Fibroblast of skin of right quadriceps (primary cell): ENCODE measurements at regions not wholly inside any gene's neighbourhood (a gene's known extent, or its start where the extent isn't known, plus 50 kb on each side); places are given as distances from the start of the nearest gene placed in this dataset.

Experiments
- DNase-seq: peaks from one replicate; pipeline ENCODE4 v3.0.0-alpha.2; 2013

DNA sequence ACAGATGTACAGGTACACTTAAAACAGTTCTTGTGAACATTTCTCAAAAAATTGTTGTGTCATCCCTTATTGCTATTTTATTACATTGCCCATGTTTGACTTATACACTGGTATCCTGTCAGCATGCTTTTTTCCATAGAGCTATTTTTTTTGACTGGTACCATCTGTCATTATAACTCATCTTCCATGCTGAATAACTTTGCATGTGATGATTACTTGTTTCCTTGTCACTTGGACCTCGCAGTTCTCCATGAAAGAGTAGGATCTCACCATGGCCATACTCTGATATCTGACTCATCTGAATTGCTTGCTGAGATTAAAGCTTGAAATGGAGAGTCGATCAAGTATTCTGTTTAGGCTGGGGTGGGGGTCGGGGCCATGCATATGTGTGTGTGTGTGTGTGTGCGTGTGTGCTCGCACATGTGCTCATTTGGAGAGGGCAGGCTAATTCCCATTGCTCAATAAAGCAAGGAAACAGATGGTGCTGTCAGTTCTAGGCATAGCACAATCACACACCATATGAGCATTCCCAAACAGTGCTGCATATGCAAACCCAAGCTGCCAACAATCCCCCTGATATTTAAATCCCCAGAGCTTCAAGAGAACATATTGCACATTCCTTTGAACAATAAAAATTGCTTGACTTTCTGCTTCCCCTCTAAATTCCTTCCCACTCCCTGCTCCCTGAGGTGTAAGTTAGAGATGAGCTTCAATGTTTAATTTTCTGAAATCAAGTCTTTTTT lies 62.9 kb downstream of the NHLRC3 start:
- DNase-seq, result no peak

DNA sequence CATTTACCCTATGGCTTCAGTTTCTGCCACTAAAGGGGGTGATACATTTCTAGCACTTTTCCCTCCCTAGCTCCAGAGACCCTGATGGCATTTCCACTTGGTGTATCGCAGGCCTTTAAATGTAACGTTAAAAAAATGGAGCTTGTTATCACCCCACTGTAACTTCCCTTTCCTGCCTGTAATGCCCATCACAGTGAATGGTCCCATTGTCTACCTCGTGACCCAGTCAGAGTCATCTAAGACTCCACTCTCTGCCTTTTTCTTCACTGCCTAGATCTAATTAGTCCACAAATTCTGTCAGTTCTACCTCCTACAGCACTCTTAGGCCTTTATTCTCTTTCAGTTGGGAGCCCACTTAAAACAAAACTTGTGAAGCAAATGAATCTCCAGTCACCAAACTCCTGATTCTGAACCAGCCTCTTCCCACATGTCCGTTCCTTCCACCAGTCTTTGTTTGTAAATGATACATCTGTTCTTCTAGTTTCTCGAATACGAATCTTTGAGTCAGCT lies 64.8 kb downstream of the NHLRC3 start:
- DNase-seq, result no peak

DNA sequence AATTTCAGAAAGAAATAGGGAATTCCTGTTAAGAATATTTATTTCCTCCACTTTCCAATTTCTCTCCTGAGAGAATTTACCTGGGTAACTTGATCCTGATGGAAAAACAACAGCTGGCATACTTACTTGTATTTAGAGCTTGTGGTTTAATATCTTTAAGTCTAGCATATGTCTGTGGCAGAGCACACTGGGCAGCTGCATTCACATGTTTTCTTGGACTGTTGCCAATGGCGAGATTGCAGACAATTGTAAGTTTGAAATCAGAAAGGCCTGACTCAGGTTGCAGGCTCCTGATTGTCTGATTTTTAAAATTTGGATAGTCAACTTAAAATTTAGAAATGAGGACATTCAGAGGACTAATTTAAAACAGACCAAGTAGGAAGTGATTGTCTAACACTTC lies 66.9 kb downstream of the NHLRC3 start:
- DNase-seq, result no peak

DNA sequence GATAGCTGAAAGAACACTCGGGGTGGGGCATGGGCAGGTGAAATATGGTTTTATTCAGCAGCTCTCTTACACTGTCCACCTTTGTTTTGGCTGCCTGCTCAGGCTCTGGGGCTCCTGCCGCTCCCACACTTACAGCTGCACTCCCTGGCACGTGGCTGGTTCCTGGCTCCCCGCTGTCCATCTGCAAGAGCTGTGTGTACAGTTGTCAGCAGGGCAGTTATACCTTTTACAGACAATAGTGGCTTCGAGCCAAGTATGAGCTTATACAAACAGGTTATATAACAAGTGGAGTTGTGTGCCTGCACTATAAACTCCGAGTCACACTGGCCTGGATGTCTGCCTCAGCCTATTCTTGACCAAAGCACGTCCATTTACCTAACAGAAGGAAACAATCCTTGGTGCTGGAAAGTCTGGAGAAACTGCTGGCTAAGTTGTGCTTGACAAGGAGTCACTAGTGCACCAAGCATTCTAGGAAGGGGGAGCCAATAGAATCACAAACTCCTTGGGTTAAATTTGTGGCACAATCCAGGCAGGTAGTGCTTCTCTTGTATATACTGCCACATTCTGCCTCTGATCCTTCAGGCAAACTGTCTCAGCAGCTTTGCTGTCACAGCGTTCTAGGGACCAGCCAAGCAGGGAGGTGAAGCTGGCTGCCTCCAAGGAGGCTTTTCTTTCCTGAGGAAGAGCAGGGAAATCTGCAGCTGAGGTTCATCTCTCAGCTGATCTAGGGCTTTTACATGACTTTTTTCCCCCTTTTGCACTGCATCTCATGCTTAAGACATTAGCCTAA lies 68.2 kb downstream of the NHLRC3 start:
- no peak for DNase-seq

DNA sequence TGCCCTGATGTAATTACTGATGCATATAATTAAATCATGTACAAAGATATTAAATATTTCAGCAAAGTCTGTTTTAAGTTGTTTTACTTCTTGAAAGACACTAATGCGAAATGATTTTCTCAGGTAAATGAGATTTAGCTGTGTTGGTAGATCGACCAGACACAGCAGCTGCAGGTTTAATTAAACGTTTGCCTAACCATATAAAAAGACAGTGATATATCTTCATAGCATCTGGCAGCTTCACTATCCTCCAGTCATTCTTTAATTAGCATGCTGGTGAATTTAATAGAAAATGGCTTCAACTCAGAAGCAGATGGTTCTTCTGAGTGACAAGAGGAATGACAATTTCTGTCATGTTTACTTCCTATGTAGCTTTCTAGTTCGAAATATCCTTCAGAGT lies 69.3 kb downstream of the NHLRC3 start:
- DNase-seq, result no peak

DNA sequence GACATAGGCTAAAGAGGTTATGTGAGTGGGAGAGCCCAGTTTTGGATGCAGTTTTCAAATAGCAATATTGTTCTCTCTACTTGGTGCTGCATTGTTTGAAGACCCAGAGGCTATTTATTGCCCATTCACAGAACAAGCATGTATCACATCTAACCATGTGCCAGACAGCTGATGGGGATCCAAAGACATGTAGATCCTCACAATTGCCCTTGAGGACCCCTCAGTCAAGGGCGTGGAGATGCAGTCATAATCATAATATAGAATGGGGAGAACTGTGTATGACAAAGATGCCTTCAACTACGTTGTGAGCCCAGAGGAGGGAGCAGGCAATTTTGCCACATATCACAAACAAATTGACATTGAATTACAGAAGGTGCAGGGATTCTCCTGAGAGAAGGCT lies 70.5 kb downstream of the NHLRC3 start:
- DNase-seq, result no peak

DNA sequence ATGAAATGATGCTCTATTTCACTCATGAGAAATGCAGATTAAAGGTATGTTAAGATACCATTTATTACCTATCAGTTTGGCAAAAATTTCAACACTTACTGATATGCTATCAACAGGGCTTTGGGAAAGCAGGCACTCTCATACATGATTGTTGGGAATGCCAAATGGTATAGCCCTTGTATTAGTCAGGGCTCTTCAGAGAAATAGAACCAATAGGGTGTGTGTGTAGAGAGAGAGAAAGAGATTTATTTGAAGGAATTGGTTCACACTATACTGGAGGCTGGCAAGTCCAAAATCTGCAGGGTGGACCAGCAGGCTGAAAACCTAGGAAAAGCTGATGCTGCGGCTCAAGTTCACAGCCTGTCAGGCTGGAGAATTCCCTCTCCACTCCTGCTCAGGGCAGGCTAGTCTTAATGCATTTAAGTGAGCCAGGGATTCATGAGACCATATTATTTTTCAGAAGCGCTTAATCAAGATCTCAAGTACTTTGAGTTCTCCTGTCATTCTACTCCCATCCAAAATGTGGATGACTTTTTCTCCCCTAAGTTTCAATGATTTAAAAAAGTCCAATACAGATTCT lies 72.4 kb downstream of the NHLRC3 start:
- DNase-seq, result no peak

DNA sequence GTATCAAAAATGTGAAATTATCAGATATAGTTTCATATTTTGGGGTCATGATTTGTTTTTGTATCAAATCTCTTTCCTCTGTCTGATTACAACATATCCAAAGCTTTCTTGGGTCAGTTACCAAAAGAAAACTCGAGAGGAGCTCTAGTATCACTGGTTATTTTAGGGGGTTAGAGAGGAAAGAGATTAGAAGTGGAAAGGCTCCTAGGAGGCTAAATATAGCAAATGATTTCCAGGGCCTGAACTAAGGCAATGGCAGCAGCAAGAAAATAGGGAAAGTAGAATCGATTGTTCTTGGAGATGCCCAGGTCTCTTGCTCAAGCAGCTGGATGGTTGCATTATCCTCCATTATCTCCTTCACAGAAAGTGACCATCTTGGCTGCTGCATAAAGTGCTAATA lies 72.9 kb downstream of the NHLRC3 start:
- DNase-seq, result no peak

DNA sequence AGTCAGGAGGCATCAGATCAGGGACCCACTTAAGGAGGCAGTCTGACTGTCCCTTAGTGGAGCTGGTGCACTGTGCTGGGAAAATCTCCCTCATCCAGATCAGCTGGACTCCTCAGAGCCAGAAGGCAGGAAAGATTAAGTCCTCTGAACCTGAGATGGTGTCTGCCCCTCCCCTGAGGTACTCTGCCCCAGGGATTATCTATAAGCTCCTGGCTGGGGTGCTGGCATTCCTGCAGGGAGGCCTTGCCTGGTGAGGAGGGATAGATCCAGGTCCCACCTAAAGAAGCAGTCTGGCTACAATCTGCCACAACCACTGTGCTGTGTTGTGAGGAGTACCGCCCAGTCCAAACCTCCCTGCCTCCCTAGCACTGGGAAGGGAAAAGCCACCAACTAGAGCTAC lies 81.2 kb downstream of the NHLRC3 start:
- no peak for DNase-seq

DNA sequence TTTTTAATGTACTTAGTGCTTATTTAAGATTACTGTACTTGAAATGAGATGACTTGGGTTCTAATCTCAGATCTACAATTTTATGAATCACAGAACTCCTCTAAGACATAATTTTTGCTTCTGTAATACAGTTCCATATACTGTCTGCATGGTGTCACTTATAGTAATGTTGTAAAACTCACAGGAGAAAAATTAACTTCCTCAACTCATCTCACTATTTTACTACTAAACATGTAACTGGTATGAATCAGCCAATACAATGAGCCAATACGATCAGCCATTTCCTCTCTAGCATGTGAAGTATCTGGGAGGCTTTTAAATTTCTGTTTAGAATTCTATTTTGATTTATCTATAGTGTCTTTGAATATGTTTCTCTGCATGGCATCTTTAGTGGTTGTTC lies 85.3 kb downstream of the NHLRC3 start:
- DNase-seq, result no peak

DNA sequence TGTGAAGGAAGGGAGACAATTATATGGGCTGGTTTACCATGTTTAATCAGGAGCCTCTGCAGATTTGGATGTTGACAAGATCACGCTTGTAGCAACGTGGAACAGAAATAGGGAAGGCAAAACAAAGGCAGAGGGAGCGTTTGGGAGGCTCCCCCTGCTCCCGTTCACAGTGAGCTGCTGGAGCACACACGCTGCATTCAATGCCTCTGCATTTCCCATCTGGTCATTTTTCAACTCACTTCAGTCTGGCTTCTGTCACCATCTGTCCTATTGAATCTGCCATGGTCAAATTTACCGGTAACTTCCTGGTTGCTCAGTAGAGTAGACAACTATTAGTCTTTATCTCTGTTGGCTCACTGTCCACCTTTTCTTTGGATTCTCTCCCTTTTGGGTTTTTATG lies 91.0 kb downstream of the NHLRC3 start:
- no peak for DNase-seq

DNA sequence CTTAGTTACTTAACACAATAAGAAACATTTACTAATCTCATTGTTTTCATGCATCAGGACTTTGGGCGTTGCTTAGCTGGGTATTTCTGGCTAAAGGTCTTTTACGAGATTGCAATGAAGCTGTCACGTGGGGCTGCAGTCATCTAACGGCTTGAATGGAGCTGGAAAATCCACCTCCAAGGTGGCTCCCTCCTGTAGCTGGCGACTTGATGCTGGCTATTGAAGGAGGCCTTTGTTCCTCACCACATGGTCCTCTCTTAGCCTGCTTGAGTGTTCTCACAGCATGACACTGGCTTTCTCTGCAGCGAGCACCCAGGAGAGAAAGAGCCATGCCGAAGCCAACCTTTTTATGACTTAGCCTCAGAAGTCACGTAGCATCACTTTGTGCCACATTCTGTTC lies 92.0 kb downstream of the NHLRC3 start:
- no peak for DNase-seq

DNA sequence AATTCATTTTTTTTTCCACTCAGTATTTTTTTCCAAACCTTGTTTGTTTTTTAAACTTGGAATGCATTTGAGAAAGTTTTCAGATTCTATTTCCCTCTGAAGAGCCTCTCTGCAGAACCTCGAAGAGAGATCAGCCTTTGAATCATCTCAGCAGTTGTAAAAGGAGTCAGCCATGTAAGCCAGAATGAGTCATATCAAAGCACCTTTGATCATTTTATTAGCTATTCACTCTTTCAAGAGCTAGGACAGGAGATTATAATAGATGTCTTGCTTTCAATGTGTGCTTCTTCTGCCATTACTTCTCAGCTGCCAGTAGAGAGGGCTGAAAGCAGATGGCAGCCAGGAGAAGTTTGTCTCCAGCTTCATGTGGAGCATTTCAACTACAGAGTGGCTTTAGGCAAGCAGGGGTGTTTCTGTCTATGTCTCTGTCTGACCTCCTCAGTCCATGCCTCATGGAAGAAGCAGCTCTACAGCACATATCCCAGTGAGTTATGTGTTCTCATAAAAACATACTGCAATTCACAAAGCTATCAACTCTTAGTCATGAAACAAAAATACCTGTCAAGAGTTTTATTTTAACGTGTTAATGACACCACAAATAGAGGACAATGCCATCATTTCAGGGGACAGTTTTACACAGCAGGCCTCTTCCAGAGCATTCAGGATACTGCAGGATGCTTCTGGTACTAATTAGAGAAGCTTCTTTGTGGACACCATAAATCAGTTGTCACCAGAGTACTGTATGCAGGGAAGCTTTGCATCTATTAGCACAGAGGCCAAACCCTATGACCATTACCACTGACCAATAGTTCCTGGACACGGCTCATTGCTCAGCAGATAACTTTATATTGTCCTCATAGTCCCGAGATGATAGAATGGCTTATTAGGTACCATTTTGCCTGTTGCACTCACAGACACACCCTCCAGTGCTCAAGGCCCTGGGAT lies 94.3 kb downstream of the NHLRC3 start:
- no peak for DNase-seq

DNA sequence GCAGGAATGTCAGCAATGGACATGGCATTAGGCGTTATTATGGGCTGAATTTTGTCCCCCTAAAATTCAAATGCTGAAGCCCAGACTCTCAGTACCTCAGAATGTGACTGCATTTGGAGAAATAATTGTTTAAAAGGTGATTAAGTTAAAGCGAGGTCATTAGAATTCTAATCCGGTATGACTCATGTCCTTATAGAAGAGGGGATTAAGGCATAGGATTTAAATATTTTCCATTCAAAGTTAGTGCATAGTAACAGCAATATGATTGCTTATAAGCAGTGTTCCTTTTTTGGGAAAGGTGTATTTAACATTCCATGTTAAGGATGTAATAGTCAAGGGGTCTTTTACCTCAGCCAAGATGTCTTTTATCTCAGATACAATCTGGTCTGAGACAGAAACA lies 95.5 kb downstream of the NHLRC3 start:
- DNase-seq, result no peak

DNA sequence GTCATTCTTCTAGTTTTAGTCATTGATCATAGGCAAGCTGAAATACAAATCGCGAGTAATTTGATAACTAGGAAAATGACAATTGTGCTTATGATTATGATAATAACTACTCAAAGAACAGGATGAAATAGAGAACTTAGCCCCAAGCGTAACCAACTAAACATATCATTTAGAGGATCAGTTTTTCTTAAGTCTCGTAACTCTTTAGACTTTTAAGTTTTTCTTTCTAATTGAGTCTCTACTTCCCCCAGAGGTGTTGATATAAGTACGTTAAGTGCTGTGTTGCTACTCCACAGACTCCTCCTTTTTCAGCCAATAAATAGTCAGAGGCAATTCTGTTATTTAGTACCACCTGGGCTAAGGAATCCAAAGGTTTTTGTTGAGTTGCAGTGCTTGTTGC lies 96.3 kb downstream of the NHLRC3 start:
- no peak for DNase-seq

DNA sequence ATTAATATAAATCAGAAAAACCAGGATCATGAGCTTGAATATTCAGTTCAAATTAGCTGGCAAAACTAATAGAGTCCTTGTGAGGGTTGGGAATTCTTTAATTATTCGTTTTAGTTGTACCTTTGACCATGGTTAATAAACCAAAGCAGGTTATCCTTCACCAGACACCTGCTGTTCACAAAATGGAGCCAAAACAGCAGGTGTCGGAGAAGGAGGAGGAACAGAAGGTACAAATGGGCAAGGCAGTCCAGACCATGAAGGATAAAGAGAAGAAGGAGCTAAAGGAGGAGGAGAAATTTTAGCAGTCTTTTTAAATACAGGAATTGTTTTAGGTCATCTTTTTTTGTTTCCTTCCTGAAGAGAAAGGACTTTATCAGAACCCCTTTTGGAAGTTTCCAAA lies 106.1 kb downstream of the NHLRC3 start:
- no peak for DNase-seq

DNA sequence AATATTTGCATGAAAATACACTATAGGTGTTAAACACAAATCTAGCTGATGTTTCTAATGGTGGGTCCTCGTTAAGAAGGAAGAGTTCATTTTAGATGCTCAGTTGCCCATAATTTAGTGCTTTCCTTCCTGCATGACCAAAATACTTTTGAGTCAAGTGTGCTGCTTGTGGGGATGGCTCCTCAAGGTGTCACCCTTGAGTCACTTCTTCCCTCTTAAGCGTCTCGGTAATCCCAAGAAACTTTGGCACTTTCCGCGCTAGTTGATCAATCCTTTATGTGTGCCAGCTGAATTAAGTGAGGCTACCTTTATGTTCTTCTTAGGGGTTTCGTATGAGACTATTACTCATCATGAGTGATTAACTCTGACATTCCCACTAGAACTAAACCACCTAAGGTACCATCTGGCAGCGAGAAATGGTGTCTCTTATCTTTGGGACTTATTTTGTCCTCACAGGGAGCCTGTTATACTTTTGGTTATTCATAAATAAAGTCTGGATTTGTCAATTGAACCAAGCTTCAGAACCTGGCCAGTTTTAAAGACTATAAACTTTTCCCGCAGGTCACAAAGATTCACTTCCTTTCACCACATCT lies 106.8 kb downstream of the NHLRC3 start:
- peak; percentile 60 for DNase-seq

DNA sequence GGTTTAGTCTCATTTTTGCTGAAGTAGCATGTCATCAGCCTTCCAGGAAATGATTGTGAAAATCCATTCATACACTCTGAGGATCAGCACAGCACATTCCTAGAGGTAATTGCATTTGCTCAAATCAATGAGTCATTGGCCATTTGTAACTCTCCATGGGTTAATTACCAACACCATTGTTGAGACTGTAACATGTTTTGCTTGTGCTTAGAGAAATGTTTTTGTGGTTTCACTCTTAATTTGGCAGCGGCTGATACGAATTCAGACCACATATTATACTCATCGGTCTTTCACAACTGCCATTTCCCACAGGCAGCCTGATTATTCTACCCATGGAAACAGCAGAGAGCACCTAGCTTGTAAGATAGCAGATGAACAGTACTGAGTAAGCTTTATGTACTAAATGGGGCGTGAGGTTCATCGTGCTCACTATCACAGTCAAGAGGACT lies 110.3 kb downstream of the NHLRC3 start:
- DNase-seq, result peak; percentile 91

DNA sequence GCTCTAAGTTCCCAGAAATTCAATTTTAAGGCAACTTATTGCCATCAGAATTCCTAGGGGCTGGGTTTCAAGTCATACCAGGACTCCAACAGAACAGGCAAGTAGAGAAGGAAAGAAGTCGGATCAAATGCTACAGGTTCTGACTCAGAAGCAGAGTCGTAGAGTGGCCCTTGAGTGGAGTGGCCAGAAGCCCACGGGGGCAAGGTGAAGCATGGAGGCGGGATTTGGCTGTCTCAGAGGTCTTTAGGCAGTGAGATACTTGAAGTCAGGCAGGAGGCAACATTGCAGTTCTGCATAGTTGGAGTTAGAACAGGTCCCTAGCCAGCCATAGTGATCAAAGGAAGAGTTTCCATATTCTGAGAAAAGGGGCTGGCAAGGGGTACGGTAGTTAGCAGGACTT lies 111.6 kb downstream of the NHLRC3 start:
- no peak for DNase-seq

DNA sequence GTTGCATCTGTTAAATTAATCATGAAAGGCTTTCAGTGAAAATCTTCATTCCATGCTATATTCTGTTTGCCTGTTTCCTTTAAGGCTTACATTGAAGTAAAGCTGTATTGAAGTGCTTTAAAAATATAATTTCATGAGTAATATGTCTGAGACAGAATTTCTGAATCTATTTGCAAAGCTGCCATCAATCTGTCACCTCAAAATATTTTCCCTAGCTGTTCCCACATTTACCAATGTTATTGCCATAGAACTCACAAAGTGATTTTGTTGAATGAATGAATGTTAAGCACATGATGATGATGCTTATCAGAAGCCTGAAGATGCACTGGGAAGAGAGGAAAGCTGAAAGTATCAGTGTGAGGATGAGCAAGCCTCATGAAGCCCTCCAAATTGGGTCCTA lies 115.8 kb downstream of the NHLRC3 start:
- DNase-seq, result no peak

DNA sequence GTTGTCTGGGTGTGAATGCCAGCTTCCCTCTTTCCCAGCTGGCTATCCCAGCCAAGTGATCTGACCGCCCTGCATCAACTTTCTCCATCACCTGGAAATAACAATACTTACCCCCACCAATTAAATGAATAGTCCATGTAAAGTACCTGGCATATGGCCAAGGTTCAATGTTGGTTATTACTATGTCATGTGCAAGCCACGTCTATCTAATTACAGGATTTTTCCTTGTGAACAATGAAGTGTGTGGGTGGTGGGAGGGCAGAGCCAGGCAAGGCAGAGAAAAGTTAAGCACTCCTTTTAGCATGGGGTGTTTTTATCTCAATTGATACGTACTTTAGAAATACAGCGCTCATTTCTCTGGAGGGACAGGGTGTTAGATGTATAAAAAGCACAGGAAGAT lies 121.1 kb downstream of the NHLRC3 start:
- no peak for DNase-seq

DNA sequence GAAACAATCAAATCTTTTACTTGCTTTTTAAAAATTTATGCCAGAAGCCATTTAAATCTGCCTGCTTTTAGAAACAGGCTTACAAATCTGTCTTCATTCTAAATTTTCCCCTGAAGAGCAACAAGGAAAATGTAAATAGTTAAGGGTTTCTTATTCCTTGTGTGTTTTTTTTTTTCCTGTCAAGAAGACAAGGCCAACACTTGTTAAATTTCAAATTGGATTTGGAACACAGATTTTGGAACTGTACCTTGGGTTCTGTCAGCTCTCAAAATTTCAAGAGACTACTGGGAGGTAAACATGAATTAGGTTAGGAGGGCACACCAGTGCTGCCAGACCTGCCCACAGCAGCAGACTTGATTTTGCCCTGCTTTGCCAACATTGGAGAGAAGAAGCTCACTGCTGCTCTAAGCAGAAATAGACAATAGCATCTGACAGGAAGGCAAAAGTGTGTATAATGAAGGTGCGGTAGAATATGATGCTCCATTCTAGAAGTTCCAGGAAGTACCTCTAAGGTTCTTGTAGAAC lies 121.7 kb downstream of the NHLRC3 start:
- DNase-seq, result no peak
